ENCODE measurements at regions not wholly inside any gene's neighbourhood (a gene's known extent, or its start where the extent isn't known, plus 50 kb on each side); places are given as distances from the start of the nearest gene placed in this dataset.
"Not testable (repeated sequence)": the region's sequence is repeated elsewhere in the genome, so short reads cannot be mapped to it uniquely, and the experiment has no call there.

GRCh38 chrX:63000196-63000595, 350.9 kb downstream of the SPIN4 start:
- H2AFZ ChIP-seq (ENCODE audit: low read length); H3K36me3 ChIP-seq (ENCODE audit: control insufficient read depth in 2 of 4, insufficient read depth in 4 of 4, low read length in 3 of 4); H3K4me2 ChIP-seq (ENCODE audit: insufficient read depth in 1 of 2, low read depth in 2 of 2, low read length in 2 of 2); FAIRE-seq; H3K56ac ChIP-seq (replicated peaks; ENCODE audit: insufficient read length, low read depth, low read length); H3K23me2 ChIP-seq (ENCODE audit: low read depth, low read length); H2BK12ac ChIP-seq (ENCODE audit: low read depth, low read length); H3K27me3 ChIP-seq (replicated peaks in 1 of 4; ENCODE audit: control insufficient read depth in 3 of 4, extremely low read depth in 1 of 4, insufficient read depth in 3 of 4, low read length in 3 of 4); H4K5ac ChIP-seq (ENCODE audit: insufficient read length, low read depth, low read length); H2BK120ac ChIP-seq (replicated peaks; ENCODE audit: low read depth, low read length); H3K79me2 ChIP-seq (ENCODE audit: control insufficient read depth in 1 of 2, insufficient read depth in 2 of 2, low read length in 2 of 2); H3K23ac ChIP-seq (ENCODE audit: insufficient read length); H3K4me1 ChIP-seq (replicated peaks in 1 of 4; ENCODE audit: control insufficient read depth in 3 of 4, insufficient read depth in 4 of 4, low read length in 3 of 4); H2BK15ac ChIP-seq (ENCODE audit: low read length); H3K4me3 ChIP-seq (ENCODE audit: extremely low read depth in 1 of 4, insufficient read depth in 2 of 4, low read depth in 3 of 4, low read length in 4 of 4); H3K18ac ChIP-seq (ENCODE audit: extremely low read depth, low read length); H2BK20ac ChIP-seq (ENCODE audit: low read length); CTCF ChIA-PET (ENCODE audit: partially characterized antibody); H2BK5ac ChIP-seq (ENCODE audit: low read depth, low read length); H3K9ac ChIP-seq (replicated peaks in 1 of 4; ENCODE audit: extremely low read depth in 1 of 4, low read depth in 3 of 4, low read length in 3 of 4); H2AK5ac ChIP-seq (ENCODE audit: low read depth, low read length); POLR2A ChIA-PET (ENCODE audit: partially characterized antibody); DNase-seq (ENCODE audit: low read depth in 1 of 2, low spot score in 2 of 2); H3K14ac ChIP-seq (ENCODE audit: insufficient read length); H4K91ac ChIP-seq (replicated peaks; ENCODE audit: insufficient read length, low read length); H3K79me1 ChIP-seq (ENCODE audit: low read depth, low read length); H3K27ac ChIP-seq (ENCODE audit: low read depth, low read length); H4K20me1 ChIP-seq (replicated peaks in 1 of 2; ENCODE audit: control insufficient read depth in 1 of 2, insufficient read depth in 2 of 2, low read length in 2 of 2); H3K4ac ChIP-seq (replicated peaks; ENCODE audit: insufficient read length, low read depth, low read length); H4K8ac ChIP-seq (ENCODE audit: extremely low read depth, insufficient read depth, low read length): not testable (repeated sequence)
- 67% methylated on average over 1 of the region's 1 CpG; no CpG with 5 or more reads in 1 of the 2 experiments for WGBS, 2 experiments (ENCODE audit: extremely low coverage in 1 of 2, insufficient coverage in 1 of 2, insufficient read length in 1 of 2, insufficient replicate concordance in 2 of 2, low coverage in 1 of 2, low lambda C conversion rate in 2 of 2, missing lambda C conversion rate in 1 of 2)
- H3K9me3 ChIP-seq (ENCODE audit: insufficient read depth in 2 of 2, low read depth in 1 of 2, low read length in 1 of 2) = peaks cover 11 to 26% of the 10 kb centered on the region in 2 experiments; a peak in 3 of 4 replicates

All from H1 (cell line).